H9 (cell line): ENCODE measurements at regions not wholly inside any gene's neighbourhood (a gene's known extent, or its start where the extent isn't known, plus 50 kb on each side); places are given as distances from the start of the nearest gene placed in this dataset.

Experiments
- DNase-seq: peaks from one replicate; pipeline ENCODE4 v3.0.0-alpha.2; 2017
- H2AFZ ChIP-seq: one replicate; pipeline ENCODE4 v1.6.1; 2013; ENCODE audit warnings: mild to moderate bottlenecking, low read length, control low read depth, moderate library complexity
- H2AK5ac ChIP-seq: 2 replicates; pipeline ENCODE4 v1.6.1; 2013; ENCODE audit warnings: low read length, control low read depth, mixed read lengths; ENCODE audit not compliant: insufficient read length
- H2BK120ac ChIP-seq: one replicate; pipeline ENCODE4 v1.6.1; 2013; ENCODE audit warnings: low read depth, mild to moderate bottlenecking, low read length, control low read depth, inconsistent platforms; ENCODE audit not compliant: poor library complexity, severe bottlenecking
- H2BK12ac ChIP-seq: 2 replicates; pipeline ENCODE4 v1.6.1; 2013; ENCODE audit warnings: low read length, control low read depth, mixed read lengths, low read depth; ENCODE audit not compliant: insufficient read length
- H2BK15ac ChIP-seq: 2 replicates; pipeline ENCODE4 v1.6.1; 2013; ENCODE audit warnings: low read depth, low read length, control low read depth
- H2BK20ac ChIP-seq: one replicate; pipeline ENCODE4 v1.6.1; 2013; ENCODE audit warnings: low read depth, mild to moderate bottlenecking, low read length, control low read depth, inconsistent platforms; ENCODE audit not compliant: poor library complexity, severe bottlenecking
- H2BK5ac ChIP-seq: 2 replicates; pipeline ENCODE4 v1.6.1; 2013; ENCODE audit warnings: low read length, control low read depth, mixed read lengths; ENCODE audit not compliant: insufficient read length
- H3K14ac ChIP-seq: 2 replicates; pipeline ENCODE4 v1.6.1; 2013; ENCODE audit warnings: low read length, control low read depth; ENCODE audit not compliant: insufficient read depth
- H3K18ac ChIP-seq: 2 replicates; pipeline ENCODE4 v1.6.1; 2013; ENCODE audit warnings: low read depth, mild to moderate bottlenecking, mixed read lengths, low read length, control low read depth; ENCODE audit not compliant: insufficient read length
- H3K23ac ChIP-seq: 2 replicates; pipeline ENCODE4 v1.6.1; 2013; ENCODE audit warnings: low read length, control low read depth, mixed read lengths, low read depth; ENCODE audit not compliant: insufficient read length
- H3K23me2 ChIP-seq: 2 replicates; pipeline ENCODE4 v1.6.1; 2013; ENCODE audit warnings: low read depth, mild to moderate bottlenecking, mixed read lengths, low read length, control low read depth; ENCODE audit not compliant: insufficient read length, poor library complexity, severe bottlenecking
- H3K27ac ChIP-seq: 2 replicates; pipeline ENCODE4 v1.5.1; 2013; ENCODE audit warnings: low read length, control low read depth, mixed read lengths, low read depth; ENCODE audit not compliant: insufficient read length
- H3K27me3 ChIP-seq: 2 replicates; pipeline ENCODE4 v1.6.1; 2013; ENCODE audit warnings: low read length, control low read depth, inconsistent platforms; ENCODE audit not compliant: insufficient read depth
- H3K4ac ChIP-seq: 2 replicates; pipeline ENCODE4 v1.6.1; 2013; ENCODE audit warnings: low read depth, mild to moderate bottlenecking, control low read depth, inconsistent platforms, low read length, moderate library complexity
- H3K4me1 ChIP-seq: 2 replicates; pipeline ENCODE4 v1.6.1; 2013; ENCODE audit warnings: low read length, control low read depth, inconsistent platforms; ENCODE audit not compliant: insufficient read depth
- H3K4me2 ChIP-seq: 2 replicates; pipeline ENCODE4 v1.6.1; 2013; ENCODE audit warnings: low read length, control low read depth, mixed read lengths; ENCODE audit not compliant: insufficient read length, insufficient read depth
- H3K56ac ChIP-seq: 2 replicates; pipeline ENCODE4 v1.6.1; 2013; ENCODE audit warnings: low read depth, mild to moderate bottlenecking, mixed read lengths, low read length, control low read depth; ENCODE audit not compliant: insufficient read length
- H3K79me1 ChIP-seq: 2 replicates; pipeline ENCODE4 v1.6.1; 2013; ENCODE audit warnings: low read depth, mild to moderate bottlenecking, moderate library complexity, low read length, control low read depth, inconsistent platforms; ENCODE audit not compliant: insufficient read depth, poor library complexity, severe bottlenecking
- H3K79me2 ChIP-seq: 2 replicates; pipeline ENCODE4 v1.6.1; 2013; ENCODE audit warnings: low read length, control low read depth, inconsistent platforms; ENCODE audit not compliant: insufficient read depth
- H3K9ac ChIP-seq: 2 replicates; pipeline ENCODE4 v1.6.1; 2013; ENCODE audit warnings: low read length, control low read depth, mixed read lengths; ENCODE audit not compliant: insufficient read length; ENCODE audit errors: extremely low read depth
- H3K9me3 ChIP-seq: one replicate; pipeline ENCODE4 v1.6.1; 2013; ENCODE audit warnings: low read depth, low read length, inconsistent platforms; ENCODE audit not compliant: control insufficient read depth
- H3T11ph ChIP-seq: one replicate; pipeline ENCODE4 v1.6.1; 2013; ENCODE audit warnings: mild to moderate bottlenecking, low read length, control low read depth, inconsistent platforms
- H4K20me1 ChIP-seq: one replicate; pipeline ENCODE4 v1.6.1; 2013; ENCODE audit not compliant: control insufficient read depth, insufficient read length, insufficient read depth
- H4K5ac ChIP-seq: 2 replicates; pipeline ENCODE4 v1.6.1; 2013; ENCODE audit warnings: low read depth, mild to moderate bottlenecking, mixed read lengths, low read length, control low read depth; ENCODE audit not compliant: insufficient read length
- H4K8ac ChIP-seq: replicated peaks from 2 replicates; pipeline ENCODE4 v1.6.1; 2013; ENCODE audit warnings: low read length, control low read depth, mixed read lengths, low read depth; ENCODE audit not compliant: insufficient read length
- H4K91ac ChIP-seq: 2 replicates; pipeline ENCODE4 v1.6.1; 2013; ENCODE audit warnings: low read depth, mild to moderate bottlenecking, moderate library complexity, mixed read lengths, low read length, control low read depth; ENCODE audit not compliant: insufficient read length
- H3K27ac Mint-ChIP-seq, 3 experiments: 2 replicates in 2 of 3; 3 replicates in 1 of 3; pipeline ENCODE4 v1.8.0; 2020 to 2021; ENCODE audit warnings: mixed read lengths in 3 of 3, mild to moderate bottlenecking in 1 of 3, moderate library complexity in 1 of 3
- H3K27me3 Mint-ChIP-seq: 2 replicates; pipeline ENCODE4 v1.8.0; 2021; ENCODE audit warnings: low read depth, mild to moderate bottlenecking, moderate library complexity, mixed read lengths
- H3K36me3 Mint-ChIP-seq, 3 experiments: 2 replicates in 2 of 3; 3 replicates in 1 of 3; pipeline ENCODE4 v1.8.0; 2020 to 2021; ENCODE audit warnings: low read depth in 3 of 3, mixed read lengths in 3 of 3; ENCODE audit not compliant: insufficient read depth in 1 of 3
- H3K4me1 Mint-ChIP-seq, 2 experiments: 2 replicates each; pipeline ENCODE4 v1.8.0; 2020; ENCODE audit warnings: mixed read lengths in 2 of 2
- H3K4me3 Mint-ChIP-seq, 2 experiments: 2 replicates in 1 of 2; 3 replicates in 1 of 2; pipeline ENCODE4 v1.8.0; 2020 to 2021; ENCODE audit warnings: mild to moderate bottlenecking in 2 of 2, mixed read lengths in 2 of 2, moderate library complexity in 1 of 2
- H3K9me3 Mint-ChIP-seq, 2 experiments: 2 replicates in 1 of 2; 3 replicates in 1 of 2; pipeline ENCODE4 v1.8.0; 2020; ENCODE audit warnings: mild to moderate bottlenecking in 2 of 2, mixed read lengths in 2 of 2, moderate library complexity in 1 of 2
- CTCF ChIP-seq: fragments of 200-600 bp; sonication (generic); conservative IDR thresholded peaks from 3 replicates; pipeline ENCODE4 v1.8.0; 2021; ENCODE audit warnings: antibody characterized with exemption, mild to moderate bottlenecking
- WGBS: extraction: QIAGEN DNeasy Blood & Tissue Kit; methylation state at CpG from one replicate; pipeline ENCODE4 v1.1.7; 2013; ENCODE audit warnings: missing lambda C conversion rate, low lambda C conversion rate, mixed read lengths; ENCODE audit not compliant: insufficient read length; ENCODE audit errors: extremely low coverage; 5-methylcytosine and 5-hydroxymethylcytosine counted together

GRCh38 chr4:16449406-16449805 is 223.1 kb upstream of the TAPT1 start:
- Histone ChIP-seq H3K79me1 (no peaks in the 10 kb centered on the region), H2BK12ac (no peak overlapping the region), H2BK120ac (no peak overlapping the region), H3K4me1 (no peaks in the 10 kb centered on the region), H3K23me2 (no peaks in the 10 kb centered on the region), H3K23ac (no peak overlapping the region), H2BK20ac (no peak overlapping the region), H3K56ac (no peak overlapping the region), H3K9ac (no peak overlapping the region), H4K20me1 (no peaks in the 10 kb centered on the region), H3K27me3 (peaks cover 24% of the 10 kb centered on the region; the same call in 1 of the 2 replicates), H4K91ac (no peak overlapping the region), H3K9me3 (no peaks in the 10 kb centered on the region), H3K4ac (no peak overlapping the region), H3K14ac (no peak overlapping the region), H2AFZ (no peak overlapping the region), H2BK5ac (no peak overlapping the region), H3K18ac (no peak overlapping the region), H4K5ac (no peak overlapping the region), H2BK15ac (no peak overlapping the region), H3K27ac (no peak overlapping the region), H3K79me2 (no peaks in the 10 kb centered on the region), H3T11ph (no peak overlapping the region), H3K4me2 (no peak overlapping the region), H2AK5ac (no peak overlapping the region), H4K8ac (no peak overlapping the region)
- WGBS: no CpG with 5 or more reads among the region's 2 CpGs
- DNase-seq: no peak
- no peak overlapping the region for H3K4me3 Mint-ChIP-seq
- H3K9me3 Mint-ChIP-seq: peaks cover 0 to 14% of the 10 kb centered on the region in 2 experiments; a peak in 1 of 5 replicates
- H3K27me3 Mint-ChIP-seq: peaks cover 96% of the 10 kb centered on the region
- H3K36me3 Mint-ChIP-seq: no peaks in the 10 kb centered on the region
- H3K4me1 Mint-ChIP-seq: peaks cover 16 to 19% of the 10 kb centered on the region in 2 experiments
- TF ChIP-seq CTCF: no peak
- H3K27ac Mint-ChIP-seq: no peak overlapping the region
